NCI-H1105 (cell line): ENCODE measurements at regions not wholly inside any gene's neighbourhood (a gene's known extent, or its start where the extent isn't known, plus 50 kb on each side); places are given as distances from the start of the nearest gene placed in this dataset.
"Not testable (repeated sequence)": the region's sequence is repeated elsewhere in the genome, so short reads cannot be mapped to it uniquely, and the experiment has no call there.

Experiments used
- DNase-seq: peaks from one replicate; lab custom pipeline; 2025; lab: John Stamatoyannopoulos, UW

DNA sequence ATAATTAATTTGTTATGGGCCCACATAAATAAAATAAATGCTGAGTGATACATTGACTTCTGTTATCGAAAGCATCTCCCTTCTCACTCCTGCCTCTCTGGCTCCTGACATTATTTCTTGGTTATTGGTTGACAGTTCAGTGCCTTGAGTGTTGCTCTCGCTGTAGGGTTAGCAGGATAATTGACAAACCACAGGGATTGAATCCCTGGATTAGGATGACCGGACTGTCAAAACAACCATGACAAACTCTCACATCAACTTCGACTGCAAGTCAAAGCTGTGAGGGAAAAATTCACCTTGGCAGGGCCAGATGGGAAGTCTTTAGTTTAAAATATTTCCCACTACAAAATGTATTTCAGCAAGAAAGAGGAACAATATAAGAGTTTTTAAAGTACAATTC lies 245.4 kb upstream of the TFAP2D start:
- no peak for DNase-seq

DNA sequence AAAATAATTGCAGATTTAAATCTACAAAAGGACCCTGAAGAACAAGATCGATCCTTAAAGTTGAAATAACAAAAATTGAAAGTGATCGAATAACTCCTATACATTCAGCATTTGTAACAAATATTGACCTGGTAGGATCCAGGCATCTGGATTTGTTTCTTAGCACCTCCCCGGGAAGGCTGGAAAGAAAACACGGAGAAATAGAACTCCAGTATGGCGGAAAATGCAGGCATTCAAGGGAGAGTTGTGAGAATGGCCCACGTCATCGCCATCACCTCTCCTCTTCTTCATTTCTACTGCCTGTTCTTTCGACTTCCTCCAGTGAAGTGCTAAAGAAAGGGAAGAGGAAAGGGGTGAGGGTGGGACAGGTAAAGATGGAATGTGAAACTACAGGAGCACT lies 242.3 kb upstream of the TFAP2D start:
- no peak for DNase-seq

DNA sequence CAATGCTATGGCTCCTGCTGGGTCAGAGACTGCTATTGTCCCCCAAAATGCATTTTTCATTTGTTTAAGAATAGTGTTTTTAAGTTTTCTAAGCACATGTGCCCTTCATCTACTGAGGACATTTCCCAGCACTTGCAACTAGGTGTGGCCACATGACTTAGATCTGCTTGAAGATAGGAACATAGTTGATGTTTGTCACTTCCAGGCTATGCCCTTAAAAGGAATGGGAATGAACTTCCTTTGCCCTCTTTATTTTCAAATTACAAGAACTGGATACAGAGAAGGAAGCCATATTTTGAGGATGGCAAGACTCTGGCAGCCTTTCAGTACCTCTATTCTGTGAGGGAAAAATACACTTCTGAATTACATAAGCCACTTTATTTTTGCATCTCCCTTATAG lies 203.0 kb upstream of the TFAP2D start:
- DNase-seq: no peak

DNA sequence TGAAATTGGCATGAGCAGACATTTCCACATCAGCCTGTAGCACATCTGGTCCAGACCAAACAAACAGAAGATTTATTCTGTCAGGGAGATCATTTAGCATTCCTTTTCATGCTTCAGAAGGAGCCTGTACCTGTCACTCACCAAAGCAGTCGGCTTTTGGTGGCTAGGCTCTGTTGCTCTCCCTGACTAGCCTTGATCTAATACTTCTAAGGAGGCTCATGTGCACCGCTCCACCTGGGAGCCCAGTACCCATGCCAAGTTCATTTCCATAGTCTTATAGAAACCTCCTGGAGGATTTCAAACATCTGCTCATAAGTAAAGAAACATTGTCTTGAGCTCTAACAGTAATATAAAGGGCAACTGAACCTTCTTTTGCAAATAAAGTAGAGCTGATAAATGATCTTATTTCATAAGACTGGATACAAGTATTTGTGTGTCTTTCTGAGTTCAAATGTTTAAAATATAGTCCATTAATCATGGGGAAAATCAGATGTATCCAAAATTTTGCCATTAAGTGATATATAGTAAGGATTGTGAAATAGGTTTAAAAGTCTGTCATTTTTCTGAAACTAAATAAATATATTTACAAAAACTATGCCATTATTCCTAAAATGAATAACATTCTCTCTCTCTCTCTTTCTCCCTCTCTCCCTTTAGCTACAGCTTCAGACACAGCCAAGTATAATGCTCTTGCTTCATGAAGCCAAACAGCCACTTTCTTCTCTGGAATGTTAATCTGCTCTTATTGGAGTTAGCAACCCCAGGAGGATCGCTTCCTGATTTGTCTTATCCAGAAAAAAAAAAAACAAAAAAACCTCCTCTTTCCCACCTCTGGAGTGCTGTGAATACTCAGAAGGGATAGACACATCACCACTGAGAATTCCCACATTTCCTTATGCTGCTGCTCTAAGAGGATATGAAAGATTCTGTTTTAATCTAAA lies 192.7 kb upstream of the TFAP2D start:
- no peak for DNase-seq

DNA sequence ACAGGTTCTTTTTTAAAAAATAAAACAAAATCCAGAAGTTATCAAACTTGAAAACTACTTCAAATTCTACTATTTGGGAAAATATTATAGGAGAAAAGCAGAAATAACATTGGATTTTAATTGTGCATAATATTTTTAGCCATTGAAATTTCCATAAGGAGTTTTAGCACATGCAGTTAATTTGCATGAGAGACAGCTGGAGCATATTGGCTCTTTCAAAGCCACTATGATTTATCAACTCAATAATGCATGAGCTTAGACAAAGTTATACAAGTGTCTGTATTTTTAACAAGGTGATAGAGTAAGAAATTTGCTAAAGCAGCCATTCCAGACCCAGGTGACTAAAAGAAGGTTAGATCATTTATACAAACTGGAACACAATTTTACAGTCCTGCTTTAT lies 189.0 kb upstream of the TFAP2D start:
- no peak for DNase-seq

DNA sequence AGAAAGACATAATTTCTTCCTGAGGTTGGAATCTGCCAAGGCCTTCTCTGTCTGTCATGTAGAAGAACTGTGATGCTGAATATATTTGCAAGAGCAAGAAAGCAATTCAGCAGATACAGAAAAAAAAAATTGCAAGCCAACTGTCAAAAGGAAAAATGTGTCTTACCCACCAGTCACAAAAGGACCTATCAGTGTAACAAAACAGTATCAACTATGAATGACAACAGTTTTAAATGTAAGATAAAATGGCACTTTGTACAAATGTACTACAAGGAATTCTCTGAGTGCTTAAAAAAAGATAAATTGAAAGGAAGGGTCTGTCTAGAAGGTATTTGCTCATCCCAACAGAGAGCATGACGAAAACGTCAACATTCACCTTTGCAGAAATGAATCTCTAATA lies 185.3 kb upstream of the TFAP2D start:
- DNase-seq: no peak

DNA sequence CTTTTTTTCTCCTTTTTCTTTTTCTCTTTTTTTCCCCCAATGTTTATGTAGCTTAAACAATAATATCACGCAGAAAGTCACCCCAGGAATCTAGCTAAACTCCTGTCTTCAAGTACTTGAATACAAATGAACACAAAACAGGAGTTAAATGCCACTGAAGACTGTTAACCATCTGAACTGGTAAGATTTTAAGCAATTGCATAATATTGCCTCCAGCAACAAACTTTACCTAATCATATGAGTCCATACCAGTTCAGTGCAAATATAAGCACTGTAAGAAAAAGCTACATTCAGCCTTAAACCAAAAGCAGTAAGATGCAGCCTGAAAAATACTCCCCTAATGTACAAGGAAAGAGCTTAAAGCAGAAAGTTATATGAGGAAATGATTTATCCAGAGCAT lies 173.9 kb upstream of the TFAP2D start:
- DNase-seq: no peak

DNA sequence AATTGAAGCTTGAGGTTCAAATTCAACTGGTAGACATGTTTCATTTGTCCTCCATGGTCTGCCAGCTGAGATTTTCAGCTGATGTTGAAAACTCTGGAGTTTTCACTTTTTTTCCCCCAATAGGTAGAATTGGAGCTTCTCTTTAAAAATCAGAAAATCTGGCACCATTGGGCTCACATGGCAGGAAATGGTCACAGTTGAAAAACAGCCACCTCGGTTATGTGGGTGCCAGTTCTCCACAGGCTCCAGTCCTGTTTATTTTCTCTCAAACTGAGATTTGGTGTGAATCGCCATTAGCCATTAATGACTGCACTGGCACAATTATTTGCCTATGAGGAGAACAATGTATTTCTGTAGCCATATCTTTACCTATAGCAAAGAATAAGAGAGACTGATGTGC lies 171.4 kb upstream of the TFAP2D start:
- no peak for DNase-seq

DNA sequence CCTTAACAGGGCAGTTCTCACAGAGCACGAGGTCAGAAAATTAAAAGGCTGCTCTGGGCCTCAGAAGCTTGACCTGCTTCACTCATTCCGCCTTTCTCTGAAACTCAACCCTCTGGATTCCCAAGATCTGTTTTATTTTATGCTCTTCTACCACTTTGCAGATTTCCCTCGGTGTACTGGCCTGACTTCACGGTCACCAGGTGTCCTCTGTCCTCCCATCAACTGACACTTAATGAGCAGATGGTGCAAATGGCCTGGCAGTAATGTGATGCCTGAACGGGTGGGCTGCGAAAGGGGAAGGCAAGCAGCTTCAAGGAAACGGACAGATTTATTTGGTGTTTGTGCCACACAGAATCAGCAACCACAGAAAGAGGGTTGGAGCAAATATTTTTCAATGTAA lies 169.7 kb upstream of the TFAP2D start:
- no peak for DNase-seq

DNA sequence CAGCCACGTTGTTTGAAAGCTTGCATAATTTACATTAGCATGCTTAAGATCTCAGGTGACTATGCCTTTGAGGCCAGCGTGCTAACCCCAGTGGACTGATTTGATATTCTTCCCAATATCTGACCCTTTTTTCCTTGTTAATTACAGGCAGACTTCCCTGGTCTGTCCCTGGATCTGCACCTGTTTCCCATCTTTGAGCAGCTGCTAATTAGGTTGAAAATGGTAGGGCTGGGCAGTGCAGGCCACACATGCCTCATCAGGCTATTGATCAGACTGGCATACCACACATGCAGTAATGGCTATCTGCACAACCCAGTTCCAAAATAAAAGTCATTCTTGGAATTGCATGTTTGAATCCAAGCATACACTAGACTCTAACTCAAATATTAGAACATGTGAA lies 164.3 kb upstream of the TFAP2D start:
- DNase-seq: peak; percentile 28

DNA sequence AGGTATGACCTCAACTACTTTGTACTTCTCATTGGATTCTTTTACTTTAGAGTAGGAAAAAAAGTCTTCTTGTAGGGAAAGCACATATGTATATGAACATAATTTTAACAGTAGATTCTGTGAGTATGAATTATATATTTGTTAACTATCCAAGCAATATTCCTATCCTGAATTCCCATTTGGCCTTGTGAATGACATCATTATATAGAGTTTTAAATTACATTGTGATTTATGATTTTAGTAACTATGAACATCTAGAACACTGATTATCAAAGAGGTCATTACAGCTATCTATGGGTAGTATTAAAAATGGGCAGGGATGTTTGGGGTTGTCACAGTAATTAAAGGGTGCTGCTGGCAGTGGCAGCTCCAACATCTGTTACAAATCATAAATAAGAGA lies 163.9 kb upstream of the TFAP2D start:
- no peak for DNase-seq

DNA sequence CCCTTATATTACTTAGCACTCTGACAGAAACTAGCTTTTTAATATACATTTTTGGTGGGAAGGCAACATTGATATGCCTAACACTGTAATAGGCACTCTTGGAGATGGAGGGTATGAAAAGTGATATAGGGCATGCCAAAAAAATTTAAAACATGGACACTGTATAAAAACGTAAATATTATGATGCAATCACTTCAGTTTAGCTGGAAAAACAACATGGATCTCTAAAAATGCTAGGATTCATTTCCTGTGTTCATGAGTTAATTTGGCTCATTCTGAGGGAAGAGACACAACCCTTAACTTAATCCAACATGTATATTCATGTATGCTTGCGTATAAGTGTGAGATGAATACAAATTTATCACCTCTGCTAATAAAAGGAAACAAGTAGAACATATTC lies 157.3 kb upstream of the TFAP2D start:
- DNase-seq: no peak

DNA sequence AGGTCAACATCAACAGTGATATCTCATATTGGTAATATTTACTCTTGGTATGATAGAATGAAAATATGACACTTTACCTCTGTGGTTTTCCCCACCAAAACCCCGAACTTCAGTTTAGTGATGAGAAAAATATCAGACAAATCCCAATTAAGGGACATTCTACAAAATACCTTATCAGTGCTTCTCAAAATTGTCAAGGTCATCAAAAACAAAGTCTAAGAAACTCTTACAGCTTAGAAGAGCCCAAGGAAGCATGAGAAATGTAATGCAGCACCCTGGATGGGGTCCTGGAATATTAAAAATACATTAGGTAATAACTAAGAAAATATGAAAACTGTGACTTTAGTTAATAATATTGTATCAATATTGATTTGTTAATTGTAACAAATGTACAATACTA lies 148.3 kb upstream of the TFAP2D start:
- DNase-seq: no peak

DNA sequence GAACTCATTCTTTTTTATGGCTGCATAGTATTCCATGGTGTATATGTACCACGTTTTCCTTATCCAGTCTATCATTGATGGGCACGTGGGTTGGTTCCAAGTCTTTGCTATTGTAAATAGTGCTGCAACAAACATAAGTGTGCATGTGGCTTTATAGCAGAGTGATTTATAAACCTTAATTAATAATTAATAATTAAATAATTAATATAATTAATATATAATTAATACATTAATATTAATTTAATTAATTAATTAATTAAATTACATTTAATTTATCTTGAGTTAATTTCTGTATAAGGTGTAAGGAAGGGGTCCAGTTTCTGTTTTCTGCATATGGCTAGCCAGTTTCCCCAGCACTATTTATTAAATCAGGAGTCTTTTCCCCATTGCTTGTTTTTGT lies 142.1 kb upstream of the TFAP2D start:
- DNase-seq: not testable (repeated sequence)

DNA sequence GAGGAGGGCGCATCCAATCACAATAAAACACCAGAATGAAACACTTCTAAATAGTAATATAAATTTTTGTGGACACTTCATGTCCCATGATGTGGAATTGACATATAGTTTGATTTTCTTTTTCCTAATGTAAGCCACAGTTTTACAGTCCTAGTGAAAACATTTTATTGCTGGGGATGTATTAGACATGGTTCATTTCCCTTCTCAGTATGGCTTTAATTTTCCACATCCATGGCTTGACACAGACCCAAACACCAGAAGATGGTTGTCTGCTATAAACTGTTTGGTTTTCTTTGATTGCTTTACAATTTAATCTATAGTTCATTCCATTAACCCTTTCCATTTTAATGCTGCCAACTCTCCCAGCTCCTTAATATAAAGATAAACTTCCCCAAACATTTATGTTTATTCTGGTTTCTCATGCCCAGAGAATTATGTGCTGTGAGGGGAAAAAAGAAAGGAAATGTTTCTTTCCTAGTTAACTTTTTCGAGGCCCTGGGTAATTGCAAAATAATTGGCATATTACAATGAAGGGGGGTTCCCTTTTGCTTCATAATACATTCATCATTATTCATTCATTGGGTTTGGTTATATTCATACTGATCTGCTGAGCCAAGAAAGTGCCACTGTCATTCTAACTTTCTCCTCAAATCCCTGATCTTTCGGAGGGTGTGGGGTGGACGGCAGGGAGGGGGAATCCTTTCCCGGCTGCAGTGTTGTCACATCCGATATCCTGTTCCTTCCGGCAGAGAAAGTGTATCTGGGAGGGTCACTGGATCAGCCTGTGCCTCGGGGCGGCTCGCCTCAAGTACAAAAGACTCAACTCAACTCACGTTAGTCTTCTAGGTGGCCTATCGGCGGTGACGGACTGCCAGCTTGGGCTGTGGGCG lies 127.6 kb upstream of the TFAP2D start:
- DNase-seq: no peak

DNA sequence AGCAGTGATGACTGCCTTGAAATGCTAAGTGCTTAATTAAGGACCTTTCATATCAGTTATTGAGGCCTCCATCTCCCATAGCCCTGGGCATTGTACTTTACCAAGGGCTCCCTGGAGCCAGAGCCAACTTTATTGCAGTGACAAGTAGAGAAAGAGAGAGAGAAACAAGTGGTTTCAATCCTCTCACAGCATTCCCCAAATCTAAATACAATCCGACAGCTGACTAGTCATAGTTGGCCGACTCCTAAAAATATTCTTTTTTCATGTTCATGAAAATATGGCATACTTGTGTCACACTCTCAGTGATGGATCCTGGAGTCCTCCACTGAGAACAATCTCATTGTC lies 127.0 kb upstream of the TFAP2D start:
- no peak for DNase-seq

DNA sequence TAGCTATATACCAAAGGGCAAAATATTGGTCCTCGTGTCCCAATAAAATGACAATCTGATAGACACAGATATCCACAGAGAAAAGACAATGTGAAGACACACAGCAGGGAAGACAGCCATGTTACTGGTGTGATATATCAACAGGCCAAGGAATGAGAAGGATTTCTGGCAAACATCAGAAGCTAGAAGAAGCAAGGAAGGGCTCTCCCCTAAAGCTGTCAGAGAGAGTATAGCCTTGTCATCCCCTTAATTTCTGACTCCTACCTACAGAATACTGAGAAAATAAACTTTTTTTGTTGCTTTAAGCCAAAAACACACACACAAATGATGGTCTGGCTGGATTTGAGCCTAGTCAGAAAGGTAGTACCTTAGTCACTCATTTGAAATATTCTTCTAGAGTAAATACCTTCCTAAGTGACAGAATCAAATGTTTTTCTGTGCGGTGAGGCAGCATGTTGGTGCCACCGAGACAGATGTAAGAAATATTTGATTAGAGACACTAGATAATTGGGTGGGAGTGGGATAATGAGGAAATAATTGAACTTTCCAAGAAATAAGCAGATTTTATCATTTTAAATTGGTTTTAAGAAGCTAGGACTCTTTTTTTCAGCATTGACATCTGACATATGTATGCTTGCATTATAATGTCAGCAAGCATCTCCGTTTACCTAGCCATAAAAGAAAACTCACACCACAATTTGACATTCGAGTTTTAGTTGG lies 123.4 kb upstream of the TFAP2D start:
- no peak for DNase-seq

DNA sequence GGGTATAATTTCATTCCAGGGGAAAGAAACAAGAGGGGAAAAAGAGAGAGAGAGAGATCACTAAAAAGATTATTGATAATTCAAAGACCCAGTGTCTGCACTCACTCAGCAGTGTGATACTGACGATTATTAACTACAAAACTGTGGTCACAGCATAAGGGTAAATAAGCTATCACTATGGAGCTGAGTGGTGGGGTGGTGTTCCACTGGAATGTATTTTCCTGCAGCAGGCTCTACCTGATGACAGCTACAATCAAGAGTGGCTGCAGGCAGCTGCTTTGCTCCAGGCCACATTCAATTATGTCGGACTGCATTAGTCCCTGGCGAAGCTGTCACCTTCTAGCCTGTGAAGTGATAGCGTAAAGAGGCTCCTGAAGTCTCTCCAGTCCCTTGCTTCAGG lies 122.2 kb upstream of the TFAP2D start:
- peak; percentile 4 for DNase-seq

DNA sequence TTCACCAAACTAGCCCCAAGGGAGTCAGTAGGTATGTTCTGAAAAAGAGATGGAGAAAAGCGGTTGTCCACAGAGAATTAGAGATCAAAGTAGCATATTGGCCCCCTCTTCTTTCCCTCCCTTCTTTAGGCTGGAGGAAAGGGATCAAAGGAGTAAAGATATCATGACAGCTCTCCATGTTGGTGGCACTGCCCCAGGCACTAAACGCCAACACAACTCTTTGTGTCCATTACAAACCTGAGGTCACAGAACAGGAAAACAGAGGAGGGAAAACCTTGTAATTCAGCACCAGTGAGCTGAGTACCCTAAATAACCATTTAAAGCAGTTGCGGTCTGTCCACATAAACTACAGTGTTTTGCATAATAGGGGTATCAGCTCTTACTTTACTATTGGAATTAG lies 113.0 kb upstream of the TFAP2D start:
- DNase-seq: no peak

DNA sequence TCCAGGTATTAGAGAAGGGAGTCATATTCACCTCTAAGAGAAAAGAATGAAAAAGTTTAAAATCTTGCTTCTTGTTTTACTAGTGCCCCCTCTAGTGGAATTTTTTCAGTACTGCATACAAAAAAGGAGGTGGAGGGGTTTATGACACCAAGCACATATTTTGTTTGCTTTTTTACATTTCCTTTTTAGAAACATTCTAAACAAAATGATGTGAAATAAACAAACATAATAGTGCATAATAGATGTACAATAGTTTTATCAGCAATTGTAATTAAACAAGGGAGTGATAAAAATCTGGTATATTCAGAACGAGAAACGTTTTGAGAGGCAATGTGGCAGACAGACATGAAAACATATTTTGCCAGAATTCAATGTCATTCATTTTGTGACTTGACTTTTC lies 111.0 kb upstream of the TFAP2D start:
- DNase-seq: peak; percentile 19

DNA sequence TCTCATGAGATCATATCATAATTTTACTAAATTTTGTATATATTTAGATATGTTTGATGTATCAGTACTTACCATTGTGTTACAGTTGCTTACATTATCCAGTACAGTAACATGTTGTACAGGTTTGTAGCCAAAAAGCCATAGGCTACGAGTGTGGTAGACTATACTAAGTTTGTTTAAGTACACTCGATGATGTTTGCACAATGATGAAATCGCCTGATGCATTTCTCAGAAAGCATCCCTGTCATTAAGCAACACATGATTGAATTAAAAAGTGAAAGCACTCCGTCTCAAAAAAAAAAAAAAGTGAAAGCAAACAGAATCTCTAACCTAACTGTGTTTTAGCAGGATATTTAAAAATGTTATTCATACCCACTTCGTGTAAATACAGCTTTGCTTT lies 104.9 kb upstream of the TFAP2D start:
- DNase-seq: peak; percentile 15

DNA sequence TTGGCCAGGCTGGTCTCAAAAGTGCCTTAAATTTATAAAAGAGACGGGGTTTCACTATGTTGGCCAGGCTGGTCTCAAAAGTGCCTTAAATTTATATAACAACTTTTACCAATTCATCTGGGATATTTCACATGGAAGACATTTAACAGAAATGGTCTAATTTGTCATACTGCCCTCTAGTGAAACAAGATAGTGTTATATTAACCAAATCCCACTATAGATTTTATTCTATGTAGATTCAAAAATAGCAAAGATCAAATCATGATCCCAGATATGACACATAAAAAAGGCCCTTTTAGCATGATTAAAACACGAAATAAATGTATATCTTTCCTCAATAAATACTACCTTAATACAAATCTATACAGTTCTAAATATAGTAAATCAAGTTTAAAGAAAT lies 102.8 kb upstream of the TFAP2D start:
- DNase-seq: no peak

DNA sequence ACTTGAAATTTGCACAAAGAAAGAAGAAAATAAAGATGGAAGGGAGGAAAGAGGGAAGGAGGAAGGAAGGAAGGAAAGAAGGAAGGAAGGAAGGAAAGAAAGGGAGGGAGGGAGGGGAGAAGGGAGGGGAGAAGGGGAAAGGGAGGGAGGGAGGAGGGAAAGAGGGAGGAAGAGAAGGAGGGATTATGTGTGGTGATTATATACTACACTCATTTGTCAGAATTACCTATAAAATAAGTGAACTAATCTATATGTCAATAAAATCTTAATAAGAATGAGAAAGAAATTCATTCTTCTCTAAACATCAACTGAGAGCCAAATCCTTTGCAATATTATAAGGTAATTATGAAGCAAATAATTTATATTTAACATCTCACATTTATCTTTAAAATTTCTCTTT lies 77.9 kb upstream of the TFAP2D start:
- no peak for DNase-seq
